HepG2 (cell line): ENCODE measurements at regions not wholly inside any gene's neighbourhood (a gene's known extent, or its start where the extent isn't known, plus 50 kb on each side); places are given as distances from the start of the nearest gene placed in this dataset.

Experiments
- CBX2 ChIP-seq, 2 experiments: fragments of 200-600 bp in 1 of 2; sonication (generic); formaldehyde crosslinking in 1 of 2; IDR thresholded peaks; 2 replicates each; pipeline versions ENCODE4 v1.7.0 to v1.8.1; 2018 to 2022; ENCODE audit warnings: low read depth in 2 of 2, low read length in 1 of 2, mild to moderate bottlenecking in 1 of 2, missing genetic modification reagents in 1 of 2
- ESRRA ChIP-seq: sonication (generic); formaldehyde crosslinking; IDR thresholded peaks from 2 replicates; pipeline ENCODE4 v1.5.1; 2020; ENCODE audit warnings: mild to moderate bottlenecking, low read depth, missing genetic modification reagents
- ZNF530 ChIP-seq: sonication (generic); formaldehyde crosslinking; IDR thresholded peaks from 2 replicates; pipeline ENCODE4 v1.5.0; 2020; ENCODE audit warnings: low read depth, mild to moderate bottlenecking, missing genetic modification reagents
- ZNF788 ChIP-seq: sonication (generic); formaldehyde crosslinking; IDR thresholded peaks from 2 replicates; pipeline ENCODE4 v1.5.0; 2020; ENCODE audit warnings: mild to moderate bottlenecking, missing genetic modification reagents, borderline replicate concordance
- TF ChIP-seq, protein P1 (sequence below): sonication (generic); formaldehyde crosslinking; IDR thresholded peaks from 2 replicates; pipeline ENCODE4 v1.5.1; 2020; ENCODE audit warnings: missing genetic modification reagents, mild to moderate bottlenecking, borderline replicate concordance
- TF ChIP-seq, protein P2 (sequence below): sonication (generic); formaldehyde crosslinking; IDR thresholded peaks from 2 replicates; pipeline ENCODE4 v1.5.0; 2020; ENCODE audit warnings: mild to moderate bottlenecking, missing genetic modification reagents, moderate library complexity

DNA sequence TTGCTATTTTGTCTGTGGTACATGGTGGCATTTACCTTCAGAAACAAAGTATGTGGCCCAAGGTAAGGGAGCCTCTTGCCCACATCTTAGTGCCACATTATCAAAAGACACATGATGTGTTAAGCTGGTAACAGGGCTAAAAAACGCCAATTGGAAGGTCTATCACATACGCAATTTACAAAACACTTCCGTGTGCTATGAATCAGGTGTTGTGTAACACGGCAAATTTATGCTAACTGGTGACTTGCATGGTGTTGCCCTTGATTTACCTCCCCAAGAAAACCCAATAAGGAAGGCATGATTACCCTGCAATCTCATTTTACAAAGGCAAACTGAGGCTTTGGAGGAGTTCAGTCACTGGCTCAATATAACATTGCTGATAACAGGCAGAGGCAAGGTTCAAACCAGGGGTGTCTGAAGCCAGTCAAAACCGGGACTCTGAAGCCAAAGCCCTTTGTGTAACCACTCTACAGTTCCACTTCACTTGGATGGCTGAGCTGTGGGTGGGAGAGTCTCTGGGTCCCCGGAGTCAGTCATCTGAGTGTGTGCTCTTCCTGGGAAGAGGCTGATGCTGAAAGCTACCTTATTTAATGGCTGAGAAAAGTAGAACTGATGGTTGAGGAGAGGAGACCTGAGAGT is 103.9 kb upstream of the BCL6 start:
- TF ChIP-seq, protein P1, sequence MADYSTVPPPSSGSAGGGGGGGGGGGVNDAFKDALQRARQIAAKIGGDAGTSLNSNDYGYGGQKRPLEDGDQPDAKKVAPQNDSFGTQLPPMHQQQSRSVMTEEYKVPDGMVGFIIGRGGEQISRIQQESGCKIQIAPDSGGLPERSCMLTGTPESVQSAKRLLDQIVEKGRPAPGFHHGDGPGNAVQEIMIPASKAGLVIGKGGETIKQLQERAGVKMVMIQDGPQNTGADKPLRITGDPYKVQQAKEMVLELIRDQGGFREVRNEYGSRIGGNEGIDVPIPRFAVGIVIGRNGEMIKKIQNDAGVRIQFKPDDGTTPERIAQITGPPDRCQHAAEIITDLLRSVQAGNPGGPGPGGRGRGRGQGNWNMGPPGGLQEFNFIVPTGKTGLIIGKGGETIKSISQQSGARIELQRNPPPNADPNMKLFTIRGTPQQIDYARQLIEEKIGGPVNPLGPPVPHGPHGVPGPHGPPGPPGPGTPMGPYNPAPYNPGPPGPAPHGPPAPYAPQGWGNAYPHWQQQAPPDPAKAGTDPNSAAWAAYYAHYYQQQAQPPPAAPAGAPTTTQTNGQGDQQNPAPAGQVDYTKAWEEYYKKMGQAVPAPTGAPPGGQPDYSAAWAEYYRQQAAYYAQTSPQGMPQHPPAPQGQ (CRISPR knock-in tag) = no peak
- TF ChIP-seq CBX2 (IDR thresholded peaks at IDR 0.05; ENCODE audit: low read depth, low read length) = no peak
- TF ChIP-seq CBX2 (CRISPR knock-in tag; IDR thresholded peaks at IDR 0.05; ENCODE audit: low read depth) = no peak
- TF ChIP-seq ESRRA (CRISPR knock-in tag) = no peak
- TF ChIP-seq, protein P2, sequence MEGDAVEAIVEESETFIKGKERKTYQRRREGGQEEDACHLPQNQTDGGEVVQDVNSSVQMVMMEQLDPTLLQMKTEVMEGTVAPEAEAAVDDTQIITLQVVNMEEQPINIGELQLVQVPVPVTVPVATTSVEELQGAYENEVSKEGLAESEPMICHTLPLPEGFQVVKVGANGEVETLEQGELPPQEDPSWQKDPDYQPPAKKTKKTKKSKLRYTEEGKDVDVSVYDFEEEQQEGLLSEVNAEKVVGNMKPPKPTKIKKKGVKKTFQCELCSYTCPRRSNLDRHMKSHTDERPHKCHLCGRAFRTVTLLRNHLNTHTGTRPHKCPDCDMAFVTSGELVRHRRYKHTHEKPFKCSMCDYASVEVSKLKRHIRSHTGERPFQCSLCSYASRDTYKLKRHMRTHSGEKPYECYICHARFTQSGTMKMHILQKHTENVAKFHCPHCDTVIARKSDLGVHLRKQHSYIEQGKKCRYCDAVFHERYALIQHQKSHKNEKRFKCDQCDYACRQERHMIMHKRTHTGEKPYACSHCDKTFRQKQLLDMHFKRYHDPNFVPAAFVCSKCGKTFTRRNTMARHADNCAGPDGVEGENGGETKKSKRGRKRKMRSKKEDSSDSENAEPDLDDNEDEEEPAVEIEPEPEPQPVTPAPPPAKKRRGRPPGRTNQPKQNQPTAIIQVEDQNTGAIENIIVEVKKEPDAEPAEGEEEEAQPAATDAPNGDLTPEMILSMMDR (CRISPR knock-in tag) = no peak
- TF ChIP-seq ZNF788 (CRISPR knock-in tag) = no peak
- TF ChIP-seq ZNF530 (CRISPR knock-in tag) = no peak
